Heart left ventricle (tissue), 13 donors: ENCODE measurements at regions not wholly inside any gene's neighbourhood (a gene's known extent, or its start where the extent isn't known, plus 50 kb on each side); places are given as distances from the start of the nearest gene placed in this dataset.

Experiments
- POLR2A ChIP-seq, 2 donors: fragments of 450-650 bp; IDR thresholded peaks; one replicate each; pipeline ENCODE4 v1.6.1; 2017; ENCODE audit warnings: antibody characterized with exemption in 2 of 2, mild to moderate bottlenecking in 2 of 2, moderate library complexity in 2 of 2
- TF ChIP-seq, protein P1 (sequence below), 12 donors: fragments of 200-600 bp; sonication (generic) in 4 of 12; IDR thresholded peaks; one replicate each; pipeline versions ENCODE4 v1.5.0 to v1.8.0; 2018 to 2022; ENCODE audit warnings: antibody characterized with exemption in 12 of 12, mild to moderate bottlenecking in 5 of 12
- donor health status: ischemic (EF 13 %, LVEDD 7.1; RV severe dilation, severe dysfunction).
- donor health status: DM: no; HTN: yes; CAD: no.
- donor health status: DM: no; HTN: no; CAD: no.
- donor health status: ischemic (EF 25% LVEDD 6.9; RV normal size, moderate dysfunction).
- donor health status: ischemic (EF 25% LVEDD 5.7; RV mildly dilated, moderate dysfunction).
- donor health status: ischemic (EF 35%, LVEDD 5.7; RV mildly dilated, moderate dysfunction).
- donor health status: nonischemic (EF 11% LVEDD 7.7; RV severe dilation, severe dysfunction).
- donor health status: DM: yes; HTN: yes; CAD: no.
- donor health status: PGD.
- donor health status: ischemic (EF 29% LVEDD 5.4; RV normal size, mild dysfunction).
- donor health status: nonischemic (EF 23%, LVEDD 6.1; RV moderate dilation, normal function).

GRCh38 chr6:113623129-113623528 is 234.0 kb upstream of the MARCKS start:
- TF ChIP-seq, protein P1, sequence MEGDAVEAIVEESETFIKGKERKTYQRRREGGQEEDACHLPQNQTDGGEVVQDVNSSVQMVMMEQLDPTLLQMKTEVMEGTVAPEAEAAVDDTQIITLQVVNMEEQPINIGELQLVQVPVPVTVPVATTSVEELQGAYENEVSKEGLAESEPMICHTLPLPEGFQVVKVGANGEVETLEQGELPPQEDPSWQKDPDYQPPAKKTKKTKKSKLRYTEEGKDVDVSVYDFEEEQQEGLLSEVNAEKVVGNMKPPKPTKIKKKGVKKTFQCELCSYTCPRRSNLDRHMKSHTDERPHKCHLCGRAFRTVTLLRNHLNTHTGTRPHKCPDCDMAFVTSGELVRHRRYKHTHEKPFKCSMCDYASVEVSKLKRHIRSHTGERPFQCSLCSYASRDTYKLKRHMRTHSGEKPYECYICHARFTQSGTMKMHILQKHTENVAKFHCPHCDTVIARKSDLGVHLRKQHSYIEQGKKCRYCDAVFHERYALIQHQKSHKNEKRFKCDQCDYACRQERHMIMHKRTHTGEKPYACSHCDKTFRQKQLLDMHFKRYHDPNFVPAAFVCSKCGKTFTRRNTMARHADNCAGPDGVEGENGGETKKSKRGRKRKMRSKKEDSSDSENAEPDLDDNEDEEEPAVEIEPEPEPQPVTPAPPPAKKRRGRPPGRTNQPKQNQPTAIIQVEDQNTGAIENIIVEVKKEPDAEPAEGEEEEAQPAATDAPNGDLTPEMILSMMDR (IDR thresholded peaks at IDR 0.05) = no peak
- TF ChIP-seq POLR2A (IDR thresholded peaks at IDR 0.05) = no peak
